Neuronal stem cell (in vitro differentiated cells): ENCODE measurements at regions not wholly inside any gene's neighbourhood (a gene's known extent, or its start where the extent isn't known, plus 50 kb on each side); places are given as distances from the start of the nearest gene placed in this dataset.
A peak's percentile ranks its signal among the peaks of the same experiment; 100 is the strongest.

Experiments
- DNase-seq: peaks from one replicate; pipeline ENCODE4 v3.0.0-alpha.2; 2013; ENCODE audit warnings: low spot score
- H2AFZ ChIP-seq: one replicate; pipeline ENCODE4 v1.6.1; 2013; ENCODE audit warnings: mild to moderate bottlenecking, low read length, inconsistent platforms
- H2AK5ac ChIP-seq: 2 replicates; pipeline ENCODE4 v1.6.1; 2013; ENCODE audit warnings: low read depth, mild to moderate bottlenecking, inconsistent platforms, low read length, moderate library complexity, mixed read lengths
- H2BK120ac ChIP-seq: 2 replicates; pipeline ENCODE4 v1.6.1; 2013; ENCODE audit warnings: low read depth, mild to moderate bottlenecking, inconsistent platforms, low read length, moderate library complexity, mixed read lengths
- H2BK12ac ChIP-seq: one replicate; pipeline ENCODE4 v1.6.1; 2013; ENCODE audit warnings: low read length, inconsistent platforms
- H2BK15ac ChIP-seq: 2 replicates; pipeline ENCODE4 v1.6.1; 2013; ENCODE audit warnings: mild to moderate bottlenecking, low read length, inconsistent platforms, mixed read lengths
- H2BK5ac ChIP-seq: one replicate; pipeline ENCODE4 v1.6.1; 2013; ENCODE audit warnings: inconsistent platforms, mild to moderate bottlenecking, low read length, moderate library complexity
- H3K14ac ChIP-seq: one replicate; pipeline ENCODE4 v1.6.1; 2013; ENCODE audit warnings: low read length, inconsistent platforms
- H3K18ac ChIP-seq: 2 replicates; pipeline ENCODE4 v1.6.1; 2013; ENCODE audit warnings: low read length, inconsistent platforms
- H3K23ac ChIP-seq: 2 replicates; pipeline ENCODE4 v1.6.1; 2013; ENCODE audit warnings: low read depth, mild to moderate bottlenecking, mixed read lengths, low read length, inconsistent platforms; ENCODE audit not compliant: poor library complexity
- H3K27ac ChIP-seq: replicated peaks from 3 replicates; pipeline ENCODE4 v1.5.1; 2013; ENCODE audit warnings: low read length, inconsistent platforms
- H3K27me3 ChIP-seq, 3 experiments: 2 replicates each; pipeline ENCODE4 v1.6.1; 2013; ENCODE audit warnings: low read length in 3 of 3, mild to moderate bottlenecking in 2 of 3, inconsistent platforms in 1 of 3, low read depth in 1 of 3, mixed read lengths in 1 of 3, moderate library complexity in 1 of 3; ENCODE audit not compliant: control insufficient read depth in 3 of 3, insufficient read depth in 3 of 3
- H3K36me3 ChIP-seq, 2 donors: replicated peaks in 1 of 2; 2 replicates each; pipeline ENCODE4 v1.6.1; 2013; ENCODE audit warnings: low read length in 2 of 2; ENCODE audit not compliant: control insufficient read depth in 2 of 2, insufficient read depth in 2 of 2
- H3K4ac ChIP-seq: 2 replicates; pipeline ENCODE4 v1.6.1; 2013; ENCODE audit warnings: inconsistent platforms, mild to moderate bottlenecking, low read length, moderate library complexity
- H3K4me1 ChIP-seq, 2 donors: 1 replicate in 1 of 2; 2 replicates in 1 of 2; pipeline ENCODE4 v1.6.1; 2013; ENCODE audit warnings: low read length in 2 of 2, low read depth in 1 of 2; ENCODE audit not compliant: control insufficient read depth in 2 of 2, insufficient read depth in 1 of 2
- H3K4me2 ChIP-seq: one replicate; pipeline ENCODE4 v1.6.1; 2013; ENCODE audit warnings: mild to moderate bottlenecking, low read length, inconsistent platforms; ENCODE audit not compliant: insufficient read depth, poor library complexity, severe bottlenecking
- H3K4me3 ChIP-seq, 2 donors: 2 replicates each; pipeline ENCODE4 v1.5.1; 2013; ENCODE audit warnings: low read length in 2 of 2, mild to moderate bottlenecking in 2 of 2, inconsistent platforms in 1 of 2, moderate library complexity in 1 of 2
- H3K79me1 ChIP-seq: one replicate; pipeline ENCODE4 v1.6.1; 2013; ENCODE audit warnings: low read depth, mild to moderate bottlenecking, inconsistent platforms, low read length, moderate library complexity
- H3K9ac ChIP-seq: one replicate; pipeline ENCODE4 v1.6.1; 2013; ENCODE audit warnings: mild to moderate bottlenecking, low read depth, low read length, inconsistent platforms; ENCODE audit not compliant: poor library complexity
- H3K9me3 ChIP-seq, 2 donors: replicated peaks in 1 of 2; 2 replicates each; pipeline versions ENCODE3 to v1.6.1; 2013; ENCODE audit warnings: low read length in 2 of 2, mild to moderate bottlenecking in 2 of 2, inconsistent platforms in 1 of 2, low read depth in 1 of 2, mixed read lengths in 1 of 2, moderate library complexity in 1 of 2; ENCODE audit not compliant: control insufficient read depth in 2 of 2, insufficient read depth in 1 of 2
- H4K8ac ChIP-seq: one replicate; pipeline ENCODE4 v1.6.1; 2013; ENCODE audit warnings: low read depth, mild to moderate bottlenecking, inconsistent platforms, low read length, moderate library complexity
- H4K91ac ChIP-seq: one replicate; pipeline ENCODE4 v1.6.1; 2013; ENCODE audit warnings: low read length, low read depth, mild to moderate bottlenecking, inconsistent platforms; ENCODE audit not compliant: poor library complexity
- WGBS, 2 donors: extraction: QIAGEN DNeasy Blood & Tissue Kit; methylation state at CpG; one replicate each; pipeline ENCODE4 v1.1.7; 2013; ENCODE audit warnings: missing lambda C conversion rate in 2 of 2, mixed read lengths in 1 of 2; ENCODE audit not compliant: insufficient read length in 2 of 2, insufficient replicate concordance in 1 of 2; ENCODE audit errors: extremely low coverage in 2 of 2; 5-methylcytosine and 5-hydroxymethylcytosine counted together

GRCh38 chr5:64437496-64437895 lies 68.3 kb upstream of the RGS7BP start:
- H2BK120ac ChIP-seq, result no peak overlapping the region
- H3K18ac ChIP-seq, result no peak overlapping the region
- H3K4me1 ChIP-seq, result no peaks in the 10 kb centered on the region
- no peak overlapping the region for H3K4me3 ChIP-seq
- H3K36me3 ChIP-seq, result no peaks in the 10 kb centered on the region
- H3K79me1 ChIP-seq, result no peaks in the 10 kb centered on the region
- H2BK15ac ChIP-seq, result no peak overlapping the region
- H2BK5ac ChIP-seq, result no peak overlapping the region
- H3K27ac ChIP-seq, result no peak overlapping the region
- no peak overlapping the region for H3K14ac ChIP-seq
- no peak overlapping the region for H3K23ac ChIP-seq
- H3K27me3 ChIP-seq, result no peaks in the 10 kb centered on the region
- no peak overlapping the region for H2BK12ac ChIP-seq
- no peak overlapping the region for H2AFZ ChIP-seq
- H3K9me3 ChIP-seq, result no peaks in the 10 kb centered on the region
- H4K8ac ChIP-seq, result no peak overlapping the region
- H3K4ac ChIP-seq, result no peak overlapping the region
- no peak overlapping the region for H3K4me2 ChIP-seq
- H4K91ac ChIP-seq, result no peak overlapping the region
- H3K9ac ChIP-seq, result no peak overlapping the region
- no peak overlapping the region for H2AK5ac ChIP-seq
- no peak for DNase-seq

- Histone ChIP-seq H3K9me3 (no peaks in the 10 kb centered on the region), H2BK15ac (no peak overlapping the region), H3K9ac (no peak overlapping the region), H3K4me2 (no peak overlapping the region), H4K91ac (no peak overlapping the region), H2BK12ac (no peak overlapping the region), H3K79me1 (no peaks in the 10 kb centered on the region), H3K4me1 (no peaks in the 10 kb centered on the region), H3K14ac (no peak overlapping the region), H3K18ac (no peak overlapping the region), H2AK5ac (no peak overlapping the region), H2BK120ac (no peak overlapping the region), H2AFZ (no peak overlapping the region), H3K4me3 (no peak overlapping the region), H2BK5ac (no peak overlapping the region), H3K27ac (no peak overlapping the region), H3K23ac (no peak overlapping the region), H4K8ac (no peak overlapping the region), H3K4ac (no peak overlapping the region), H3K27me3 (no peaks in the 10 kb centered on the region), H3K36me3 (no peaks in the 10 kb centered on the region)
- WGBS, 2 donors, result no CpG with 5 or more reads among the region's 2 CpGs
- peak; percentile 15 for DNase-seq
These were observed 54.3 kb upstream of the RGS7BP start for GRCh38 chr5:64451551-64451950.

- H3K23ac ChIP-seq, result no peak overlapping the region
- H2AFZ ChIP-seq, result no peak overlapping the region
- no peaks in the 10 kb centered on the region for H3K36me3 ChIP-seq
- no peaks in the 10 kb centered on the region for H3K4me1 ChIP-seq
- no peaks in the 10 kb centered on the region for H3K79me1 ChIP-seq
- DNase-seq, result no peak
- no peak overlapping the region for H3K9ac ChIP-seq
- no peak overlapping the region for H2AK5ac ChIP-seq
- H4K8ac ChIP-seq, result no peak overlapping the region
- H4K91ac ChIP-seq, result no peak overlapping the region
- no peak overlapping the region for H2BK15ac ChIP-seq
- H3K18ac ChIP-seq, result no peak overlapping the region
- H2BK5ac ChIP-seq, result no peak overlapping the region
- no peak overlapping the region for H3K4me3 ChIP-seq
- H3K14ac ChIP-seq, result no peak overlapping the region
- no peaks in the 10 kb centered on the region for H3K9me3 ChIP-seq
- H2BK12ac ChIP-seq, result no peak overlapping the region
- no peak overlapping the region for H3K4me2 ChIP-seq
- H3K27me3 ChIP-seq, result no peaks in the 10 kb centered on the region
- no peak overlapping the region for H3K27ac ChIP-seq
- no peak overlapping the region for H3K4ac ChIP-seq
- no peak overlapping the region for H2BK120ac ChIP-seq
These were observed 52.4 kb upstream of the RGS7BP start for GRCh38 chr5:64453405-64453804.
